ENCODE measurements at regions not wholly inside any gene's neighbourhood (a gene's known extent, or its start where the extent isn't known, plus 50 kb on each side); places are given as distances from the start of the nearest gene placed in this dataset.

DNA sequence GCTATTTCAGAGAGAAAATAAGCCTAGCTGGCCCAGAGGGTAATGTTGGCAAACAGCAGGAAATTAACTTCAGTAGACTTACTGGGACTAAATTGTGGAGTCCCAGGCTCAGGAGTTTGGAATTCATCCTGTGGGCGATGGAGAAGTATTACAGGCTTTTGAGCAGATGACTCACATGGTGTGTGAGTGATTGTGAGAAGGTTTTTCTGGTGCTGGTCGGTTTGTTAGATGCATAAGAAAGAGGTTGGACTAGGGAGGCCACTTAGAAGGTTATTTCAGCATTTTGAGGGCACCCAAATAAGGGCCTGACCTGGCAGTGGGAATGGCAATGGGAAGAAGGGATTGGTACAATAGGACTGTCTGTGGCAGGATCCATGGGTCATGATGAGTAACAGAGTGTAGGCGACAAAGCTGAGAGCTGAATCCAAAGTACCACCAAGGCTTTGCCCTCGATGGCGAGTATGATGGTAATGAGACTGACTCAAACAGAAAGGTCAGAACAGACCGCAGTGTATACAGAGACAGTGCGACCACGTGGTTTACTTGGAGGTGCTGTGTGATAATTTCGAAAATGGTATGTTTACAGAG lies 69.2 kb upstream of the KIF26B start:
- TF ChIP-seq FOS (IDR thresholded peaks at IDR 0.05; ENCODE audit: borderline replicate concordance, insufficient read depth, low read length) (no peak), GATA2 (IDR thresholded peaks at IDR 0.05; ENCODE audit: insufficient read depth, insufficient read length, low read depth, low read length) (no peak)
- TF ChIP-seq, protein P1, sequence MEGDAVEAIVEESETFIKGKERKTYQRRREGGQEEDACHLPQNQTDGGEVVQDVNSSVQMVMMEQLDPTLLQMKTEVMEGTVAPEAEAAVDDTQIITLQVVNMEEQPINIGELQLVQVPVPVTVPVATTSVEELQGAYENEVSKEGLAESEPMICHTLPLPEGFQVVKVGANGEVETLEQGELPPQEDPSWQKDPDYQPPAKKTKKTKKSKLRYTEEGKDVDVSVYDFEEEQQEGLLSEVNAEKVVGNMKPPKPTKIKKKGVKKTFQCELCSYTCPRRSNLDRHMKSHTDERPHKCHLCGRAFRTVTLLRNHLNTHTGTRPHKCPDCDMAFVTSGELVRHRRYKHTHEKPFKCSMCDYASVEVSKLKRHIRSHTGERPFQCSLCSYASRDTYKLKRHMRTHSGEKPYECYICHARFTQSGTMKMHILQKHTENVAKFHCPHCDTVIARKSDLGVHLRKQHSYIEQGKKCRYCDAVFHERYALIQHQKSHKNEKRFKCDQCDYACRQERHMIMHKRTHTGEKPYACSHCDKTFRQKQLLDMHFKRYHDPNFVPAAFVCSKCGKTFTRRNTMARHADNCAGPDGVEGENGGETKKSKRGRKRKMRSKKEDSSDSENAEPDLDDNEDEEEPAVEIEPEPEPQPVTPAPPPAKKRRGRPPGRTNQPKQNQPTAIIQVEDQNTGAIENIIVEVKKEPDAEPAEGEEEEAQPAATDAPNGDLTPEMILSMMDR (IDR thresholded peaks at IDR 0.05; ENCODE audit: extremely low read depth in 1 of 2, insufficient read depth in 1 of 2, low read depth in 1 of 2, low read length in 2 of 2): no peak
